ENCODE measurements at regions not wholly inside any gene's neighbourhood (a gene's known extent, or its start where the extent isn't known, plus 50 kb on each side); places are given as distances from the start of the nearest gene placed in this dataset.

- WGBS (ENCODE audit: low lambda C conversion rate), result 7% methylated on average over 1 of the region's 1 CpG
- Histone ChIP-seq H3K4me1 (ENCODE audit: insufficient read depth, low read length) (no peaks in the 10 kb centered on the region), H2AFZ (ENCODE audit: low read length) (no peak overlapping the region), H4K20me1 (ENCODE audit: insufficient read depth, low read length) (no peaks in the 10 kb centered on the region), H3K27me3 (ENCODE audit: control insufficient read depth in 1 of 2, insufficient read depth in 2 of 2, low read length in 2 of 2) (no peaks in the 10 kb centered on the region), H3K4me2 (ENCODE audit: low read depth, low read length) (no peak overlapping the region), H3K27ac (ENCODE audit: extremely low read length, insufficient read depth, low read length) (no peak overlapping the region), H3K79me2 (ENCODE audit: insufficient read depth, low read length) (no peaks in the 10 kb centered on the region), H3K36me3 (replicated peaks in 1 of 2; ENCODE audit: control insufficient read depth in 1 of 2, insufficient read depth in 2 of 2, low read length in 2 of 2) (no peaks in the 10 kb centered on the region), H3K9ac (ENCODE audit: insufficient read depth, low read depth, low read length) (no peak overlapping the region), H3K9me3 (ENCODE audit: low read length) (no peaks in the 10 kb centered on the region), H3K4me3 (replicated peaks in 1 of 3; ENCODE audit: insufficient read depth in 1 of 3, low read depth in 2 of 3, low read length in 3 of 3) (no peak overlapping the region)
- no TSS peak for BruUV-seq (replicated peaks)
- ATAC-seq (no peak), DNase-seq (ENCODE audit: low spot score) (no peak), FAIRE-seq (no peak)
- intact Hi-C loops (cut with micrococcal nuclease; ENCODE audit: unreplicated experiment), result no loop called here
- in situ Hi-C loops (cut with HindIII; ENCODE audit: extremely low pct_ligation_motif_present, low pct_unique_long_range_greater_than_20kb), result no loop called here
- POLR2A ChIA-PET, result no interaction called here
- CTCF ChIA-PET (ENCODE audit: low intra/inter-chr PET ratio, low total read pairs), result no interaction called here
- TF ChIP-seq ATRX (CRISPR knock-in tag; IDR thresholded peaks at IDR 0.05; ENCODE audit: borderline replicate concordance) (no peak), ZNF788 (CRISPR knock-in tag; IDR thresholded peaks at IDR 0.05; ENCODE audit: borderline replicate concordance) (no peak), ZNF660 (CRISPR knock-in tag; IDR thresholded peaks at IDR 0.05; ENCODE audit: borderline replicate concordance, low read depth) (no peak), HIVEP1 (CRISPR knock-in tag; IDR thresholded peaks at IDR 0.05) (no peak), ZNF772 (CRISPR knock-in tag; IDR thresholded peaks at IDR 0.05) (no peak), ZNF687 (CRISPR knock-in tag; IDR thresholded peaks at IDR 0.05) (no peak), ZNF7 (CRISPR knock-in tag; IDR thresholded peaks at IDR 0.05) (no peak), CEBPB (IDR thresholded peaks at IDR 0.05; ENCODE audit: borderline replicate concordance, low read depth, low read length) (no peak), ZNF33B (CRISPR knock-in tag; IDR thresholded peaks at IDR 0.05) (no peak), MLXIP (CRISPR knock-in tag; IDR thresholded peaks at IDR 0.05; ENCODE audit: borderline replicate concordance) (no peak), ZFP82 (CRISPR knock-in tag; IDR thresholded peaks at IDR 0.05; ENCODE audit: borderline replicate concordance) (no peak), NCOR1 (IDR thresholded peaks at IDR 0.05; ENCODE audit: borderline replicate concordance, low read length) (no peak), ZUFSP (CRISPR knock-in tag; IDR thresholded peaks at IDR 0.05; ENCODE audit: borderline replicate concordance) (no peak), JDP2 (CRISPR knock-in tag; IDR thresholded peaks at IDR 0.05; ENCODE audit: borderline replicate concordance) (no peak), TRIM22 (IDR thresholded peaks at IDR 0.05) (no peak), YEATS2 (CRISPR knock-in tag; IDR thresholded peaks at IDR 0.05; ENCODE audit: borderline replicate concordance) (no peak)
Observed at GRCh38 chrX:86914569-86914968, 603.0 kb upstream of the KLHL4 start.

Data from HepG2 (cell line).